ENCODE measurements at regions not wholly inside any gene's neighbourhood (a gene's known extent, or its start where the extent isn't known, plus 50 kb on each side); places are given as distances from the start of the nearest gene placed in this dataset.

DNA sequence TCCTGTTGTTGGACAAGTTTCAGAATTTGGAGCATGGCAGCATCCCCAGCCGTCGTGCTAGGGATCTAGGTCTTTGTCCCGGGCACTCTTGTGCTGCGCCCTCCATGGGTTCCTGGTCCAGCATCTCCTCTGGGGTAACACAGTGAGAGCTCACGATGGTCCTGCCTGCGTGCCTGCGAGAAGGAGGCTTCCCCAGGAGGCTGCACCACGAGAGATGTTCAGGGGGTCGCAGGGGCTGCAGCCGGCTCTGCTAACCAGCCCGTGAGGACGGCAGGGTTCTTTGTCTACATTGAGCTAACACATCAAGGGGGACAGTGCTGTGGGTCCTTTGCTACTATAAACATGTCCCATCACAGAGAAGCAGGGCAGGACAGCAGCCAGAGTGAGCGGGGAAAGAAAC is 103.9 kb upstream of the SOX1 start:
- Histone ChIP-seq H3K9ac (ENCODE audit: low read depth in 1 of 2, low read length in 2 of 2) (no peak overlapping the region), H3K4me3 (ENCODE audit: low read depth in 1 of 3, low read length in 3 of 3) (no peak overlapping the region), H3K9me3 (ENCODE audit: control insufficient read depth in 4 of 4, low read length in 3 of 4) (no peaks in the 10 kb centered on the region), H3K27ac (ENCODE audit: low read depth in 1 of 2, low read length in 2 of 2) (no peak overlapping the region), H3K4me1 (ENCODE audit: control insufficient read depth in 4 of 4, insufficient read depth in 4 of 4, low read length in 3 of 4) (no peaks in the 10 kb centered on the region), H3K36me3 (ENCODE audit: control insufficient read depth in 4 of 4, insufficient read depth in 3 of 4, low read depth in 1 of 4, low read length in 3 of 4) (no peaks in the 10 kb centered on the region), H3K27me3 (ENCODE audit: control insufficient read depth in 4 of 4, insufficient read depth in 4 of 4, low read length in 3 of 4) (peaks cover 0 to 3% (median 0%) of the 10 kb centered on the region in 4 donors)
- DNase-seq (ENCODE audit: low spot score) = no peak
- 87% methylated on average over 13 of the region's 13 CpGs for WGBS
- TF ChIP-seq, protein P1, sequence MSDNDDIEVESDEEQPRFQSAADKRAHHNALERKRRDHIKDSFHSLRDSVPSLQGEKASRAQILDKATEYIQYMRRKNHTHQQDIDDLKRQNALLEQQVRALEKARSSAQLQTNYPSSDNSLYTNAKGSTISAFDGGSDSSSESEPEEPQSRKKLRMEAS (IDR thresholded peaks at IDR 0.05) = no peak
- TF ChIP-seq JUND (IDR thresholded peaks at IDR 0.05) (no peak), HNF4A (conservative IDR thresholded peaks at IDR 0.05) (no peak), NR2F2 (IDR thresholded peaks at IDR 0.05) (no peak), YY1 (IDR thresholded peaks at IDR 0.05) (no peak), TAF1 (conservative IDR thresholded peaks at IDR 0.05) (no peak)
- TF ChIP-seq, protein P2, sequence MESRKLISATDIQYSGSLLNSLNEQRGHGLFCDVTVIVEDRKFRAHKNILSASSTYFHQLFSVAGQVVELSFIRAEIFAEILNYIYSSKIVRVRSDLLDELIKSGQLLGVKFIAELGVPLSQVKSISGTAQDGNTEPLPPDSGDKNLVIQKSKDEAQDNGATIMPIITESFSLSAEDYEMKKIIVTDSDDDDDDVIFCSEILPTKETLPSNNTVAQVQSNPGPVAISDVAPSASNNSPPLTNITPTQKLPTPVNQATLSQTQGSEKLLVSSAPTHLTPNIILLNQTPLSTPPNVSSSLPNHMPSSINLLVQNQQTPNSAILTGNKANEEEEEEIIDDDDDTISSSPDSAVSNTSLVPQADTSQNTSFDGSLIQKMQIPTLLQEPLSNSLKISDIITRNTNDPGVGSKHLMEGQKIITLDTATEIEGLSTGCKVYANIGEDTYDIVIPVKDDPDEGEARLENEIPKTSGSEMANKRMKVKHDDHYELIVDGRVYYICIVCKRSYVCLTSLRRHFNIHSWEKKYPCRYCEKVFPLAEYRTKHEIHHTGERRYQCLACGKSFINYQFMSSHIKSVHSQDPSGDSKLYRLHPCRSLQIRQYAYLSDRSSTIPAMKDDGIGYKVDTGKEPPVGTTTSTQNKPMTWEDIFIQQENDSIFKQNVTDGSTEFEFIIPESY (IDR thresholded peaks at IDR 0.05) = no peak
- TF ChIP-seq, protein P3, sequence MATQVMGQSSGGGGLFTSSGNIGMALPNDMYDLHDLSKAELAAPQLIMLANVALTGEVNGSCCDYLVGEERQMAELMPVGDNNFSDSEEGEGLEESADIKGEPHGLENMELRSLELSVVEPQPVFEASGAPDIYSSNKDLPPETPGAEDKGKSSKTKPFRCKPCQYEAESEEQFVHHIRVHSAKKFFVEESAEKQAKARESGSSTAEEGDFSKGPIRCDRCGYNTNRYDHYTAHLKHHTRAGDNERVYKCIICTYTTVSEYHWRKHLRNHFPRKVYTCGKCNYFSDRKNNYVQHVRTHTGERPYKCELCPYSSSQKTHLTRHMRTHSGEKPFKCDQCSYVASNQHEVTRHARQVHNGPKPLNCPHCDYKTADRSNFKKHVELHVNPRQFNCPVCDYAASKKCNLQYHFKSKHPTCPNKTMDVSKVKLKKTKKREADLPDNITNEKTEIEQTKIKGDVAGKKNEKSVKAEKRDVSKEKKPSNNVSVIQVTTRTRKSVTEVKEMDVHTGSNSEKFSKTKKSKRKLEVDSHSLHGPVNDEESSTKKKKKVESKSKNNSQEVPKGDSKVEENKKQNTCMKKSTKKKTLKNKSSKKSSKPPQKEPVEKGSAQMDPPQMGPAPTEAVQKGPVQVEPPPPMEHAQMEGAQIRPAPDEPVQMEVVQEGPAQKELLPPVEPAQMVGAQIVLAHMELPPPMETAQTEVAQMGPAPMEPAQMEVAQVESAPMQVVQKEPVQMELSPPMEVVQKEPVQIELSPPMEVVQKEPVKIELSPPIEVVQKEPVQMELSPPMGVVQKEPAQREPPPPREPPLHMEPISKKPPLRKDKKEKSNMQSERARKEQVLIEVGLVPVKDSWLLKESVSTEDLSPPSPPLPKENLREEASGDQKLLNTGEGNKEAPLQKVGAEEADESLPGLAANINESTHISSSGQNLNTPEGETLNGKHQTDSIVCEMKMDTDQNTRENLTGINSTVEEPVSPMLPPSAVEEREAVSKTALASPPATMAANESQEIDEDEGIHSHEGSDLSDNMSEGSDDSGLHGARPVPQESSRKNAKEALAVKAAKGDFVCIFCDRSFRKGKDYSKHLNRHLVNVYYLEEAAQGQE (IDR thresholded peaks at IDR 0.05) = no peak

DNA sequence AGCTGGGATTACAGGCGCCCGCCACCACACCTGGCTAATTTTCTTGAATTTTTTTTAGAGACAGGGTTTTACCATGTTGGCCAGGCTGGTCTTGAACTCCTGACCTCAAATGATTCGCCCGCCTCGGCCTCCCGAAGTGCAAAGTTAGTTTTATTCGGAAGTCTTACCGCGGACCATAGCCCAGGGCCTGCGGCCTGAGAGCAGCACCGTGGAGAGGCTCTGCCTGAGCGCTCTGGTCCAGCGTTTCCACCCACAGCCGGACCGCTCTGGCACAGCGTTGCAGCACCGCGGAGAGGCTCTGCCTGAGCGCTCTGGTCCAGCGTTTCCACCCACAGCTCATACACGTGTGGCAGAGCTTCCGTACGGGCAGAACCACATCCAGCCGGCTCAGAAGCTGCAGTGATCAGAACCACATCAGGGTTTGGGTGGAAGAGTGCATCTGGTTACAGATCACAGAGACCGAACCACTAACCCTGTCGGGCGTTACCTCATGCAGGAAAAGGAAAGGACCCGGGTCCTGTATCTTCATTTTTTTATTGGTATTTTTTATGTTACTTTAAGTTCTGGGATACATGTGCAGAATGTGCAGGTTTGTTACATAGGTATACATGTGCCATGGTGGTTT is 102.4 kb upstream of the SOX1 start:
- peaks cover 0 to 3% (median 0%) of the 10 kb centered on the region in 4 donors for H3K27me3 ChIP-seq (ENCODE audit: control insufficient read depth in 4 of 4, insufficient read depth in 4 of 4, low read length in 3 of 4)
- H3K4me1 ChIP-seq (ENCODE audit: control insufficient read depth in 4 of 4, insufficient read depth in 4 of 4, low read length in 3 of 4) = no peaks in the 10 kb centered on the region
- no peak overlapping the region for H3K27ac ChIP-seq (ENCODE audit: low read depth in 1 of 2, low read length in 2 of 2)
- TF ChIP-seq JUND (IDR thresholded peaks at IDR 0.05) (no peak), HNF4G (IDR thresholded peaks at IDR 0.05) (no peak), FOXA2 (IDR thresholded peaks at IDR 0.05) (no peak), FOXA1 (IDR thresholded peaks at IDR 0.05) (no peak), SP1 (IDR thresholded peaks at IDR 0.05) (no peak), HNF4A (conservative IDR thresholded peaks at IDR 0.05) (no peak), RAD21 (IDR thresholded peaks at IDR 0.05) (no peak), GABPA (IDR thresholded peaks at IDR 0.05 in 1 of 2, conservative IDR thresholded peaks at IDR 0.05 in 1 of 2) (no peak), EGR1 (IDR thresholded peaks at IDR 0.05; ENCODE audit: low read depth in 2 of 2) (no peak), RXRA (IDR thresholded peaks at IDR 0.05) (no peak), NR2F2 (IDR thresholded peaks at IDR 0.05) (no peak), TAF1 (conservative IDR thresholded peaks at IDR 0.05) (no peak), YY1 (IDR thresholded peaks at IDR 0.05) (no peak)
- TF ChIP-seq, protein P3 (IDR thresholded peaks at IDR 0.05) = no peak
- TF ChIP-seq, protein P2 (IDR thresholded peaks at IDR 0.05) = no peak
- TF ChIP-seq, protein P4, sequence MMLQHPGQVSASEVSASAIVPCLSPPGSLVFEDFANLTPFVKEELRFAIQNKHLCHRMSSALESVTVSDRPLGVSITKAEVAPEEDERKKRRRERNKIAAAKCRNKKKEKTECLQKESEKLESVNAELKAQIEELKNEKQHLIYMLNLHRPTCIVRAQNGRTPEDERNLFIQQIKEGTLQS (IDR thresholded peaks at IDR 0.05) = no peak
- TF ChIP-seq, protein P1 (IDR thresholded peaks at IDR 0.05) = no peak
- H3K4me3 ChIP-seq (ENCODE audit: low read depth in 1 of 3, low read length in 3 of 3) = no peak overlapping the region
- H3K9ac ChIP-seq (ENCODE audit: low read depth in 1 of 2, low read length in 2 of 2) = no peak overlapping the region
- DNase-seq (ENCODE audit: low spot score) = no peak
- WGBS = 94% methylated on average over 28 of the region's 28 CpGs
- no peaks in the 10 kb centered on the region for H3K36me3 ChIP-seq (ENCODE audit: control insufficient read depth in 4 of 4, insufficient read depth in 3 of 4, low read depth in 1 of 4, low read length in 3 of 4)
- peaks cover 0 to 2% (median 0%) of the 10 kb centered on the region in 4 donors for H3K9me3 ChIP-seq (ENCODE audit: control insufficient read depth in 4 of 4, low read length in 3 of 4)

Data from liver (tissue), 7 donors.